Thyroid gland (tissue), 4 donors: ENCODE measurements at regions not wholly inside any gene's neighbourhood (a gene's known extent, or its start where the extent isn't known, plus 50 kb on each side); places are given as distances from the start of the nearest gene placed in this dataset.

Source experiments
- POLR2A ChIP-seq, 2 donors: fragments of 450-650 bp; IDR thresholded peaks; one replicate each; pipeline ENCODE4 v1.6.1; 2017; ENCODE audit warnings: antibody characterized with exemption in 2 of 2, mild to moderate bottlenecking in 2 of 2, moderate library complexity in 1 of 2
- TF ChIP-seq, protein P1 (sequence below), 6 experiments: fragments of 200-600 bp in 3 of 6; fragments of 450-650 bp in 3 of 6; sonication (generic) in 3 of 6; IDR thresholded peaks; one replicate each; pipeline ENCODE4 v1.5.1; 2016 to 2019; ENCODE audit warnings: antibody characterized with exemption in 6 of 6, mild to moderate bottlenecking in 2 of 6, inconsistent platforms in 1 of 6, moderate library complexity in 1 of 6

DNA sequence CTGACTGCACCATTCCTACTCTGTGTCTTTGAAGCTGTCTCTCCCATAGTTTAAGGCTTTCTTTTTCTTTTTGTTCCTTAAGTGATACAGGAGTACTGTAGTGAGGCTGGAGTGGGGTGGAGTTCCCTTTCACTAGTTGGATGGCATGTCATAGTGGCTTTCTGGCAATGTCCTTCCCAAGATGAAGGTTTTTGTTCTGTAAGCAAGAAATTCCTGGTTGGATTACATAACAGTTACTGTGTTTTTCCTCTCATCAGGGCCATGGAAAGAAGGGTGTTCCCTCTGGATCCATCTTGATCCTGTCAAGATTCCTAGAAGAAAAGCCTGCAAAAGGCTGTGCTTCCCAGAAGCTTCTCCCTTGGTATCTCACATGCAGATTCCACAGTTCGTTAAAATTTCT, 84.2 kb downstream of the ACKR3 start:
- TF ChIP-seq POLR2A (IDR thresholded peaks at IDR 0.05): no peak
- TF ChIP-seq, protein P1, sequence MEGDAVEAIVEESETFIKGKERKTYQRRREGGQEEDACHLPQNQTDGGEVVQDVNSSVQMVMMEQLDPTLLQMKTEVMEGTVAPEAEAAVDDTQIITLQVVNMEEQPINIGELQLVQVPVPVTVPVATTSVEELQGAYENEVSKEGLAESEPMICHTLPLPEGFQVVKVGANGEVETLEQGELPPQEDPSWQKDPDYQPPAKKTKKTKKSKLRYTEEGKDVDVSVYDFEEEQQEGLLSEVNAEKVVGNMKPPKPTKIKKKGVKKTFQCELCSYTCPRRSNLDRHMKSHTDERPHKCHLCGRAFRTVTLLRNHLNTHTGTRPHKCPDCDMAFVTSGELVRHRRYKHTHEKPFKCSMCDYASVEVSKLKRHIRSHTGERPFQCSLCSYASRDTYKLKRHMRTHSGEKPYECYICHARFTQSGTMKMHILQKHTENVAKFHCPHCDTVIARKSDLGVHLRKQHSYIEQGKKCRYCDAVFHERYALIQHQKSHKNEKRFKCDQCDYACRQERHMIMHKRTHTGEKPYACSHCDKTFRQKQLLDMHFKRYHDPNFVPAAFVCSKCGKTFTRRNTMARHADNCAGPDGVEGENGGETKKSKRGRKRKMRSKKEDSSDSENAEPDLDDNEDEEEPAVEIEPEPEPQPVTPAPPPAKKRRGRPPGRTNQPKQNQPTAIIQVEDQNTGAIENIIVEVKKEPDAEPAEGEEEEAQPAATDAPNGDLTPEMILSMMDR (IDR thresholded peaks at IDR 0.05): no peak
